HG03575 (cell line): ENCODE measurements at regions not wholly inside any gene's neighbourhood (a gene's known extent, or its start where the extent isn't known, plus 50 kb on each side); places are given as distances from the start of the nearest gene placed in this dataset.

Source experiments
- ATAC-seq: cut with Tn5 transposase; IDR thresholded peaks from one replicate; pipeline ENCODE4 v1.9.1; 2021; ENCODE audit not compliant: unreplicated experiment, insufficient number of reproducible peaks, low FRiP score; ENCODE audit errors: extremely low read depth

DNA sequence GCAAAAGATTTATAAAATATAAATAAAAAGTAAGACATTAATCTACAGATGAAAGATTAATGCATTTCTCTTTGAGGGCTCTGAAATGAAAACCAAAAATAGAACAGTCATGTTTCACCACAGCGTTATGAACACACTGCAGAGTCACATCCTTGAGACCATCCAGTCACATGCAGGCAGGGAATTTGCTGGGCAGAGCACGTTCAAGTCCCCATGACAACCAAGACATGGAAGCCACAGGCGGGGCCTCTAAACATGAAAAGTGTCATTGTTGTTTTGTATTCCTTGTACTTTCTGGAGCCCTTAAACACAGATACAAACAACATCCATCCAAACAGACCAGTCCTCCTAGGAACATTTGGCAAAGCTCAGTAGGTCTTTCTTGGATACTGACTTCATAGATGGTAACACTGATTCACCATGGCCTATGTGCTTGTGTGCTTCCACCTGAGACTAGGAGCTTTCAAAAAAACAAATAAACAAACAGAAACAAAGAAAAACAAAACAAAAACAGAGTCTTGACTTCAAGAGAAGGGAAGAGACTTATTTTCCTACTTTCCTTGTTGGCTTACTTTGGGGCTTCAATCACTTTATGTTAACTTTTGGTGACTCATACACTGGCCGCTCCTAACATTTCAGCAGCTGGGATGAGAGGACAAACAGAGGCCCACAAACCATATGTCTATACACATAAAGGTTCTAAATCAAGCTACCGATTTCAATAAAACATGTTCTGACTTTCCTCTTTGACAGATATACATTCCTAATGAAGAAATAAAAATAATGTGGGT, 99.5 kb upstream of the CCDC85A start:
- ATAC-seq = no peak

GRCh38 chr2:56086336-56086735, 97.5 kb upstream of the CCDC85A start:
- no peak for ATAC-seq

- ATAC-seq = no peak
These were observed 95.4 kb upstream of the CCDC85A start for GRCh38 chr2:56088411-56088810.

- no peak for ATAC-seq
These were observed 93.9 kb upstream of the CCDC85A start for GRCh38 chr2:56089931-56090330.

- no peak for ATAC-seq
These were observed 83.8 kb upstream of the CCDC85A start for GRCh38 chr2:56099963-56100362.

- ATAC-seq = no peak
These were observed 82.9 kb upstream of the CCDC85A start for GRCh38 chr2:56100791-56101312.

DNA sequence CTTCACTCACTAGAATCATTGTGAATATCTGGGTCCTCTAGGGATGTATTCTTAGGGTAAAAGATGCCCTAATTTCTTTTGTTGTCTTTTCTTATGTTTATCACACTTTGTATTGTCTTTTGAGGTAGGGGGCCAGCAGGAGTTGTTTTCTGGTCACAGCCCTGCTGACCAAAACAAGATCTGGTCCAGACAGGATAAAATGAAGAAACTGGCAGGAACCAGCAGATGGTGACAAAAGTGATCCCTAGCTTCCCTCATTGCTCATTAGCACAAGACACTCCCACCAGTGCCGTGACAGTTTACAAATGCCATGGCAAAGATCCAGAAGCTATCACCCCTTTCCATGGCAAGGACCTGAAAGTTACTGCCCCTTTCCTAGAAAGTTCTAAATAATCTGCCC, 81.7 kb upstream of the CCDC85A start:
- ATAC-seq = no peak

DNA sequence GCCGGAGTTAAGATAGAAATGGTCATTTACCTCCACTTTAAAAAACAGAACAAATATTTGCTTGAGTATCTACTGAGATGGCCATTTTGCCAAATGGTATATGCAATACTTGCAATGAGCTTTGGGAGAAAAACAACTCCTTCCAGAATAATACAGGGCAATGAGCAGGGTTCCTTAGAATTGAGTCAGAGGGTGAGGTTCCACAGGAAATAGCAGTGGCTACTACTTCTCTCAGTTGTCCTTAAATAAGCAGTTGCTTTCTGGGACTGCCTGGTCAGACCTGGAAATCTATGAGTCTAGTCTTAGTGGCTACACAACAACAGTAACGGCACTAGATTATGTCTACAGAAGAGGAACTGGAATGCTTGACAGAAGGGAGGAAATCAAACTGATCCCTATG, 80.9 kb upstream of the CCDC85A start:
- ATAC-seq = no peak

- ATAC-seq = no peak
These were observed 78.8 kb upstream of the CCDC85A start for GRCh38 chr2:56104962-56105361.

DNA sequence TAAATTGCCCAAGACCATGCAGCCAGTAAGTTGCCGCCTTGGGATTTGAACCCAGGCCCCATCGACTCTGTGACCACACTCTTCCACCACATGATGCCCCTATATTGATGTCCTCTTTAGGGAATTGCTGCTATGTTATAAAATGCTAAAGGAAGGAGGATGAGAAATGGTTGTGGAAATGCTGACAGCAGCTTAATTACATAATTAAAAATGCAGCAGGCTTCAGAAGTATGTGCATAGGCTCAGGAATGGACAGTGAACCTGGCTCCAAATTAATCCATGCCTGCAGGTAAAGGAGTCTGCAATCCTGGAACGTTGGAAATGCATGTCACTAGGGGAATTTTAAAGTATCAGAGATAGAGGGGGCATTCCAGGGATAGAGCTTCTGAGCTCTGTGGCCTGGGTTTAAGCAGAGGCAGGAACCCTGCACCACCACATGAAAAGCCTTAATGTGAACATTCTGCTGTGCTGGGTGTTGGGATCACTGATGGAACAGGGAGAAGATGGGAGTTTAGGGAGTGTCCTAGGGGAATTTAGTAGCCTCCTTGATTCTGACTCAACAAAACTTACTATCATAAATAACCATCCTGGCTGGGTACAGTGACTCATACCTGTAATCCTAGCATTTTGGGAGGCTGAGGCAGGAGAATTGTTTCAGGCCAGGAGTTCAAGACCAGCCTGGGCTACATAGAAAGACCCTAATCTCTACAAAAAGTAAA, 76.1 kb upstream of the CCDC85A start:
- ATAC-seq = no peak

- no peak for ATAC-seq
These were observed 75.0 kb upstream of the CCDC85A start for GRCh38 chr2:56108806-56109205.

DNA sequence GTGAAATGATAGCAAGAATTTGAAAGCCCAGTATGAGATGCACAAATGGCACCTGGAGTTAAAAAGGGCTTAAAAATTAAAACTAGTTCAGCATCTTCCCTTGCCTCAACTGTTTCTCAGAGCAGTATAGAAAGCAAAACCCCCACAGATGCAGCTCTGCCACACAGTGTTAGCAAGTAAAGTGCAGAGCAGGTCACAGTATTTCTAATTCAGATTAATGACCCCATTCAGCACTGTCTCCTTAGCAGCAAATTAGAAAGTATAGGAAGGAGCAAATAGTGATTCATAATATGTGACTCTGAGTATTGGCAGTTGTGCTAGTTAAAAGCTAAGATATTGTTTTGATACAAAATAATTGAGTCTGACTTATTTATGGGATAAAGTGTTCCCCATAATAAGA, 73.8 kb upstream of the CCDC85A start:
- ATAC-seq = no peak

GRCh38 chr2:56113382-56113975, 70.3 kb upstream of the CCDC85A start:
- ATAC-seq = no peak

DNA sequence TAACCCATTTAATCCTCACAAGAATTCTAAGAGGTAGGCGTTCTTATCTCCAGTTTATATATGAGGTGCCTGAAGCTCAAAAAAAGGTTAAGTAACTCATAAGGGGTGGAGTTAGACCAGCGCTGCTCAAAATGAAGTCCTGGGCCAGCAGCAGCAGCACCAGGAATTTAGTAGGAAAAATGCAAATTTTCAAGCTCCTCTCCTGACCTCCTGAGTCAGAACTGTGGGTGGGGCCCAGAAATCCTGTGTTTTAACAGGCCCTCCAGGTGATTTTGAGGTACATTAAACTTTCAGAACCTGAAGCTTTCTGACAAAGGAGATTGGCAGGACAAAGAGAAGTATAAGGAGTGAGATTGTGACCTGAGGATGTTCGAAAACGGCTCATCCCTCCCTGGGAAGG, 66.0 kb upstream of the CCDC85A start:
- no peak for ATAC-seq

- ATAC-seq = no peak
These were observed 65.3 kb upstream of the CCDC85A start for GRCh38 chr2:56118474-56118873.

DNA sequence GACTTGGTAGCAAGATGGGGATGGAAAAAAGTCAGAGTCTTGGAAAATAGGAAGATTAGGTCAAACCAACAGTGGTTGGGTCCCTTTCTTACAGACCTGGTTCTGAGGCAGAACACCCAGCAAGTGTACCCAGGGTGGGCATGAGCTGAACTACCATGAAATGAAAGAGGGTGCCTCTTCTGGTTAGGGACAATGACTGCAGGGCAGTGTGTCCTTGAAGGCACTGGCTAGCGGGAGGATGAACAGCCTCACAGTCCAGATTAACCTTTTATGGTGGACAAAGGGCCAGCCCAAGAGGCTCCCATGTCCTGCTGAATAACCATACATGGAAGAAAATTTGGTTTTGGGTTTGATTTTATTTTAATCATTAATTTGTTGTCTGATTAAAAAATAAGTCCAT, 61.8 kb upstream of the CCDC85A start:
- ATAC-seq = no peak

DNA sequence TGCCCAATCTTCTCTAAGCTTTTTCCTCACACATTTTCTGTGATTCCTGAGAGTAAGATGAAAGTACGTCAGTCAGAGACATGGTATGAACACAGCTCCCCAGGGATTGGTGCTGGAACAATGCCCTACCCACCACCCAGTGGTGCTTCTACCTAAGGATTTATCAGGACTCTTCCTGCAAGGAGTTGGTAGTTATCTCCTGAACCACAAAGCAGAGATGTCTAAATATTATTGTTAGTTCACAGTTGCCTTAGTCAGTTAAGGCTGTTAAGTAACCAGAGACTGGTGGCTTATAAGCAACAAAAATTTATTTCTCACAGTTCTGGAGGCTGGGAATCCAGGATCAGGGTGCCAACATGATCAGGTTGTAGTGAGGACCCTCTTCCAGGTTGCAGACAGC, 60.3 kb upstream of the CCDC85A start:
- no peak for ATAC-seq

DNA sequence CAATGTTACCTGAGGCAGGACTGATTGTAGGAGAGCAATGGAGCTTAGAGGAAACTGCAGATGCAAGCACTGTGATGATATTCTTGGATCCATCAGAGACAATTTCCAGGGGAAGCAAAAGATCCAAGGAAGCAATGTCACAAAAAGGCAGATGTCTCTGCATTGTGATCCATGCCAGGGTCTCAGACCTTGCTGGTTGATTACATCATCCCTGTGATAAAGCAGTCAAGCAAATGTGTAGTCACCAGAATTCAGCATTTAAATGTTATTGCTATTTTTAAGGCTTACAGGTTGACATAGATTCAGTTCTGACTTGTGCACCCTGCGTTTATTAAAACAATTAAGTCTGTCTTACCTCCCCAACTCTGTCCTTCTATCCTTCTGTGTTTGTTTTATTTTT, 56.8 kb upstream of the CCDC85A start:
- ATAC-seq = no peak

- ATAC-seq = no peak
These were observed 56.2 kb upstream of the CCDC85A start for GRCh38 chr2:56127463-56128152.
